Glutamatergic neuron (in vitro differentiated cells): ENCODE measurements at regions not wholly inside any gene's neighbourhood (a gene's known extent, or its start where the extent isn't known, plus 50 kb on each side); places are given as distances from the start of the nearest gene placed in this dataset.

Experiments
- DNase-seq: peaks from one replicate; pipeline ENCODE4 v3.0.0; 2022
- H3K27ac Mint-ChIP-seq: one replicate; pipeline ENCODE4 v1.8.0; 2020; ENCODE audit warnings: mild to moderate bottlenecking, mixed read lengths, inconsistent platforms; ENCODE audit not compliant: unreplicated experiment
- H3K27me3 Mint-ChIP-seq: one replicate; pipeline ENCODE4 v1.8.0; 2020; ENCODE audit warnings: mild to moderate bottlenecking, moderate library complexity, mixed read lengths, inconsistent platforms; ENCODE audit not compliant: unreplicated experiment
- H3K36me3 Mint-ChIP-seq: one replicate; pipeline ENCODE4 v1.8.0; 2020; ENCODE audit warnings: mild to moderate bottlenecking, mixed read lengths, inconsistent platforms; ENCODE audit not compliant: unreplicated experiment
- H3K4me1 Mint-ChIP-seq: one replicate; pipeline ENCODE4 v1.8.0; 2020; ENCODE audit warnings: mild to moderate bottlenecking, low read depth, mixed read lengths, inconsistent platforms; ENCODE audit not compliant: unreplicated experiment
- H3K4me3 Mint-ChIP-seq: one replicate; pipeline ENCODE4 v1.8.0; 2020; ENCODE audit warnings: mild to moderate bottlenecking, mixed read lengths, inconsistent platforms; ENCODE audit not compliant: unreplicated experiment
- H3K9me3 Mint-ChIP-seq: one replicate; pipeline ENCODE4 v1.8.0; 2020; ENCODE audit warnings: mild to moderate bottlenecking, moderate library complexity, mixed read lengths, inconsistent platforms; ENCODE audit not compliant: unreplicated experiment
- CTCF ChIP-seq: fragments of 200-600 bp; sonication (generic); IDR thresholded peaks from one replicate; pipeline ENCODE4 v1.5.0; 2021; ENCODE audit not compliant: partially characterized antibody, unreplicated experiment

- DNase-seq: no peak
- TF ChIP-seq CTCF: no peak
- peaks cover 6% of the 10 kb centered on the region for H3K9me3 Mint-ChIP-seq
- no peak overlapping the region for H3K4me3 Mint-ChIP-seq
- H3K4me1 Mint-ChIP-seq: no peaks in the 10 kb centered on the region
- peaks cover 2% of the 10 kb centered on the region for H3K27me3 Mint-ChIP-seq
- H3K27ac Mint-ChIP-seq: no peak overlapping the region
- no peaks in the 10 kb centered on the region for H3K36me3 Mint-ChIP-seq
Measured at GRCh38 chr2:11100976-11101375, 54.3 kb upstream of the SLC66A3 start.

GRCh38 chr2:11101430-11101829 lies 53.8 kb upstream of the SLC66A3 start:
- Mint-ChIP-seq H3K9me3 (peaks cover 6% of the 10 kb centered on the region), H3K27ac (no peak overlapping the region), H3K4me1 (no peaks in the 10 kb centered on the region), H3K27me3 (peaks cover 2% of the 10 kb centered on the region), H3K36me3 (no peaks in the 10 kb centered on the region), H3K4me3 (no peak overlapping the region)
- TF ChIP-seq CTCF: no peak
- no peak for DNase-seq

GRCh38 chr2:11102466-11102865 lies 52.8 kb upstream of the SLC66A3 start:
- no peaks in the 10 kb centered on the region for H3K36me3 Mint-ChIP-seq
- no peak for TF ChIP-seq CTCF
- H3K4me1 Mint-ChIP-seq: no peaks in the 10 kb centered on the region
- DNase-seq: no peak
- H3K27me3 Mint-ChIP-seq: peaks cover 2% of the 10 kb centered on the region
- no peak overlapping the region for H3K27ac Mint-ChIP-seq
- peaks cover 7% of the 10 kb centered on the region for H3K9me3 Mint-ChIP-seq
- H3K4me3 Mint-ChIP-seq: no peak overlapping the region

GRCh38 chr2:11102956-11103860 lies 52.1 kb upstream of the SLC66A3 start:
- no peak for DNase-seq
- H3K4me3 Mint-ChIP-seq: no peak overlapping the region
- no peaks in the 10 kb centered on the region for H3K36me3 Mint-ChIP-seq
- H3K27me3 Mint-ChIP-seq: peaks cover 2% of the 10 kb centered on the region
- H3K4me1 Mint-ChIP-seq: no peaks in the 10 kb centered on the region
- H3K9me3 Mint-ChIP-seq: peaks cover 6% of the 10 kb centered on the region
- no peak for TF ChIP-seq CTCF
- no peak overlapping the region for H3K27ac Mint-ChIP-seq
